ENCODE measurements at regions not wholly inside any gene's neighbourhood (a gene's known extent, or its start where the extent isn't known, plus 50 kb on each side); places are given as distances from the start of the nearest gene placed in this dataset.
"Not testable (repeated sequence)": the region's sequence is repeated elsewhere in the genome, so short reads cannot be mapped to it uniquely, and the experiment has no call there.

GRCh38 chr15:92705764-92706163, 50.2 kb upstream of the FAM174B start:
- DNase-seq, result no peak

- no peak for DNase-seq
These were observed 50.6 kb upstream of the FAM174B start for GRCh38 chr15:92706201-92706600.

- no peak for DNase-seq
These were observed 52.4 kb upstream of the FAM174B start for GRCh38 chr15:92707880-92708551.

- DNase-seq, result no peak
These were observed 53.1 kb upstream of the FAM174B start for GRCh38 chr15:92708635-92709034.

- no peak for DNase-seq
These were observed 53.7 kb upstream of the FAM174B start for GRCh38 chr15:92709110-92709790.

GRCh38 chr15:92711457-92711831, 55.9 kb upstream of the FAM174B start:
- no peak for DNase-seq

GRCh38 chr15:92714077-92714476, 58.5 kb upstream of the FAM174B start:
- DNase-seq, result no peak

- peak; percentile 68 to 73 for DNase-seq
These were observed 59.2 kb upstream of the FAM174B start for GRCh38 chr15:92714477-92715401.

- no peak for DNase-seq
These were observed 60.2 kb upstream of the FAM174B start for GRCh38 chr15:92715758-92716157.

- no peak for DNase-seq
These were observed 63.4 kb upstream of the FAM174B start for GRCh38 chr15:92719021-92719420.

GRCh38 chr15:92724144-92724543, 68.6 kb upstream of the FAM174B start:
- no peak for DNase-seq

- DNase-seq, result no peak
These were observed 69.6 kb upstream of the FAM174B start for GRCh38 chr15:92725171-92725570.

- no peak for DNase-seq
These were observed 72.7 kb upstream of the FAM174B start for GRCh38 chr15:92728266-92728665.

- no peak for DNase-seq
These were observed 77.7 kb upstream of the FAM174B start for GRCh38 chr15:92733090-92733933.

GRCh38 chr15:92733934-92734521, 78.5 kb upstream of the FAM174B start:
- DNase-seq, result peak in 1 of 2 experiments; percentile 8

GRCh38 chr15:92739246-92739645, 83.7 kb upstream of the FAM174B start:
- DNase-seq, result not testable (repeated sequence)

GRCh38 chr15:92745845-92746271, 90.3 kb upstream of the FAM174B start:
- no peak for DNase-seq

GRCh38 chr15:92747047-92747446, 91.5 kb upstream of the FAM174B start:
- no peak for DNase-seq

- DNase-seq, result no peak
These were observed 93.6 kb upstream of the FAM174B start for GRCh38 chr15:92749216-92749615.

- no peak for DNase-seq
These were observed 94.4 kb upstream of the FAM174B start for GRCh38 chr15:92749946-92750345.

GRCh38 chr15:92751528-92751927, 96.0 kb upstream of the FAM174B start:
- DNase-seq, result no peak

GRCh38 chr15:92753591-92753990, 98.0 kb upstream of the FAM174B start:
- DNase-seq, result no peak

All from stimulated activated CD4-positive, alpha-beta T cell treated with anti-CD3 and anti-CD28 coated beads, Interleukin-4, amount 100 ng/mL, for 4 hours (primary cell).